Neutrophil (primary cell): ENCODE measurements at regions not wholly inside any gene's neighbourhood (a gene's known extent, or its start where the extent isn't known, plus 50 kb on each side); places are given as distances from the start of the nearest gene placed in this dataset.

ENCODE experiments used
- H3K27ac ChIP-seq: fragments of 200-600 bp; sonication (generic); 2 replicates; pipeline ENCODE4 v1.5.1; 2016; ENCODE audit warnings: mild to moderate bottlenecking, moderate library complexity
- H3K27me3 ChIP-seq: fragments of 200-600 bp; sonication (generic); 2 replicates; pipeline ENCODE4 v1.6.0; 2016; ENCODE audit warnings: mild to moderate bottlenecking
- H3K36me3 ChIP-seq: fragments of 200-600 bp; sonication (generic); 2 replicates; pipeline ENCODE4 v1.5.1; 2017
- H3K4me1 ChIP-seq, 2 experiments: fragments of 200-600 bp in 1 of 2; sonication (generic) in 1 of 2; 1 replicate in 1 of 2; 2 replicates in 1 of 2; pipeline versions ENCODE4 v1.5.1 to v1.6.1; 2013 to 2016; ENCODE audit warnings: low read depth in 1 of 2, low read length in 1 of 2, mild to moderate bottlenecking in 1 of 2, moderate library complexity in 1 of 2; ENCODE audit not compliant: control insufficient read depth in 1 of 2, insufficient read depth in 1 of 2
- H3K4me3 ChIP-seq, 2 experiments: fragments of 200-600 bp in 1 of 2; sonication (generic) in 1 of 2; 1 replicate in 1 of 2; 2 replicates in 1 of 2; pipeline ENCODE4 v1.5.1; 2013 to 2016; ENCODE audit warnings: low read depth in 1 of 2, low read length in 1 of 2, mild to moderate bottlenecking in 1 of 2, moderate library complexity in 1 of 2
- H3K9me3 ChIP-seq: fragments of 200-600 bp; sonication (generic); 2 replicates; pipeline ENCODE4 v1.5.1; 2016
- CTCF ChIP-seq: fragments of 200-600 bp; sonication (generic); IDR thresholded peaks from 2 replicates; pipeline ENCODE4 v1.5.1; 2016; ENCODE audit warnings: antibody characterized with exemption

DNA sequence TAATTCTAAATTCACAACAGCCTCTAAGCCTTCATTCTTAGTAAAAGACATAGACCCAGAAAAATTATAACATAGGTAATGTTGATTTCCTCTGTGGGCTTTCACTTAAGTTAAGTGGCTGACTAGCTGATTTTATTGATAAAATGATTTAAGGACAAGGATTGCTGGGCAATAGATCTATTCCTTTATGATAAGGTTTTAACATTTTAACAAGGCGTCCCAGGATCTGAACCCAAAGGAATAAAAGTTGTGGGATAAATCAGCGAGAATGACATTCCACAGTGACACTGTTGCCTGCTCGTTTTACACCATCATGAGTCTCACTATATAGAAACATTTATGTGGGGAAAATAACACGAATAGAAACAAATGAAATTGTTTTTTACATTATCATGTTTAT lies 1151.0 kb downstream of the ZPLD1 start:
- TF ChIP-seq CTCF, result no peak
- no peak overlapping the region for H3K27ac ChIP-seq
- no peaks in the 10 kb centered on the region for H3K27me3 ChIP-seq
- no peaks in the 10 kb centered on the region for H3K36me3 ChIP-seq
- no peak overlapping the region for H3K4me3 ChIP-seq
- H3K4me1 ChIP-seq, result no peaks in the 10 kb centered on the region
- H3K9me3 ChIP-seq, result no peaks in the 10 kb centered on the region

- H3K4me3 ChIP-seq, result no peak overlapping the region
- H3K27ac ChIP-seq, result no peak overlapping the region
- H3K9me3 ChIP-seq, result no peaks in the 10 kb centered on the region
- H3K27me3 ChIP-seq, result no peaks in the 10 kb centered on the region
- no peaks in the 10 kb centered on the region for H3K36me3 ChIP-seq
- H3K4me1 ChIP-seq, result no peaks in the 10 kb centered on the region
- TF ChIP-seq CTCF, result no peak
These were observed 1155.0 kb downstream of the ZPLD1 start for GRCh38 chr3:103589770-103590169.

DNA sequence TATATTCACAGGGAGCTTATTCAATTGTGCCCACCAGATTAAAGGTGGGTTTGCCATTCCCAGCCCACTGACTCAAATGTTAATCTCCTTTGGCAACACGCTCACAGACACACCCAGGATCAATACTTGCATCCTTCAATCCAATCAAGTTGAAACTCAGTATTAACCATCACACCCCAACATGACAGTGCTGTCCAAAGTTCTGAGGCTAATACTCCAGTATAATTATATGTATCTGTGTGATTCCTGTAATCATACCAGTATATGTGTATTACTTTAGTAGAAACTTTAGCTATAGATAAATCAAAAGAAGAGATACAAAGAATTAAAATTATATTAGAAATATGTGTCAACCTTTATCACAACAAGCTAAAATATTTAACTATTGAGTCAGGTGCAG lies 1166.0 kb downstream of the ZPLD1 start:
- Histone ChIP-seq H3K27ac (no peak overlapping the region), H3K27me3 (no peaks in the 10 kb centered on the region), H3K9me3 (no peaks in the 10 kb centered on the region), H3K36me3 (no peaks in the 10 kb centered on the region), H3K4me3 (no peak overlapping the region), H3K4me1 (no peaks in the 10 kb centered on the region)
- no peak for TF ChIP-seq CTCF

- H3K36me3 ChIP-seq, result no peaks in the 10 kb centered on the region
- no peak overlapping the region for H3K4me3 ChIP-seq
- no peaks in the 10 kb centered on the region for H3K27me3 ChIP-seq
- H3K9me3 ChIP-seq, result no peaks in the 10 kb centered on the region
- H3K27ac ChIP-seq, result no peak overlapping the region
- no peaks in the 10 kb centered on the region for H3K4me1 ChIP-seq
- no peak for TF ChIP-seq CTCF
These were observed 1166.9 kb downstream of the ZPLD1 start for GRCh38 chr3:103601666-103602065.

DNA sequence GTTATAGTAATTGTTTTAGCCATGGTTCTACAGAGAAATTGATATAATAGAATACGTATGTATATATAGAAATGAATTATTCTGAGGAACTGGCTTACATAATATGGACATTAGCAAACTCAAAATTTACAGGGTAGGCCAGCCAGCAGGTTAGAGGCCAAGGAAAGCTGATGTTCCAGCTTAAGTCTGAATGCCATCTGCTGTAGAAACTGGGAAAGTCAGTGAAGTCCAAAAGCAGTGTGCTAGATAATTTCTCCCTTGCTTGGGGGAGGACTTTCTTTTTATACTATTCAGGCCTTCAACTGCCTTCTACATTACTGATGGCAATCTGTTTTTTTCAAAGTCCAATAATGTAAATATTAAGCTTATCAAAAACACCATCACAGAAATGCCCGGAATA lies 1174.7 kb downstream of the ZPLD1 start:
- Histone ChIP-seq H3K9me3 (no peaks in the 10 kb centered on the region), H3K4me1 (no peaks in the 10 kb centered on the region), H3K27ac (no peak overlapping the region), H3K27me3 (no peaks in the 10 kb centered on the region), H3K4me3 (no peak overlapping the region), H3K36me3 (no peaks in the 10 kb centered on the region)
- no peak for TF ChIP-seq CTCF
